Naive thymus-derived CD8-positive, alpha-beta T cell (primary cell): ENCODE measurements at regions not wholly inside any gene's neighbourhood (a gene's known extent, or its start where the extent isn't known, plus 50 kb on each side); places are given as distances from the start of the nearest gene placed in this dataset.

Experiments used
- ATAC-seq, 2 donors: fragments of 150-1000 bp; cut with Tn5 transposase in 1 of 2; sonication (Bioruptor Pico), chemical (Tn5 transposase) in 1 of 2; 1 replicate in 1 of 2; 2 replicates in 1 of 2; pipeline ENCODE4 v1.10.0; 2021; ENCODE audit warnings: mild to moderate bottlenecking in 2 of 2, moderate library complexity in 2 of 2
- POLR2A ChIA-PET: fragments of 350-600 bp; sonication (Branson Sonifier 250); formaldehyde crosslinking; loops from one replicate; lab custom pipeline; 2021; ENCODE audit warnings: antibody characterized with exemption; lab: Charles Lee
- DNase-seq, 10 donors: peaks; one replicate each; pipeline versions ENCODE4 v3.0.0 to v3.0.0-alpha.2; 2020 to 2022
- H3K27ac Mint-ChIP-seq, 10 donors: one replicate each; pipeline ENCODE4 v1.8.0; 2020 to 2022; ENCODE audit warnings: mild to moderate bottlenecking in 10 of 10, mixed read lengths in 10 of 10, moderate library complexity in 4 of 10, inconsistent platforms in 1 of 10
- H3K27me3 Mint-ChIP-seq, 5 donors: one replicate each; pipeline ENCODE4 v1.8.0; 2021 to 2022; ENCODE audit warnings: mixed read lengths in 5 of 5
- H3K36me3 Mint-ChIP-seq, 3 donors: one replicate each; pipeline ENCODE4 v1.8.0; 2020 to 2022; ENCODE audit warnings: mixed read lengths in 3 of 3, mild to moderate bottlenecking in 2 of 3, inconsistent platforms in 1 of 3
- H3K4me1 Mint-ChIP-seq, 4 donors: one replicate each; pipeline ENCODE4 v1.8.0; 2021 to 2022; ENCODE audit warnings: mixed read lengths in 4 of 4
- H3K4me3 Mint-ChIP-seq, 10 donors: one replicate each; pipeline ENCODE4 v1.8.0; 2020 to 2022; ENCODE audit warnings: mild to moderate bottlenecking in 10 of 10, mixed read lengths in 10 of 10, moderate library complexity in 6 of 10, inconsistent platforms in 1 of 10
- H3K9me3 Mint-ChIP-seq, 9 donors: one replicate each; pipeline ENCODE4 v1.8.0; 2020 to 2022; ENCODE audit warnings: mixed read lengths in 9 of 9, mild to moderate bottlenecking in 3 of 9, inconsistent platforms in 1 of 9, moderate library complexity in 1 of 9

DNA sequence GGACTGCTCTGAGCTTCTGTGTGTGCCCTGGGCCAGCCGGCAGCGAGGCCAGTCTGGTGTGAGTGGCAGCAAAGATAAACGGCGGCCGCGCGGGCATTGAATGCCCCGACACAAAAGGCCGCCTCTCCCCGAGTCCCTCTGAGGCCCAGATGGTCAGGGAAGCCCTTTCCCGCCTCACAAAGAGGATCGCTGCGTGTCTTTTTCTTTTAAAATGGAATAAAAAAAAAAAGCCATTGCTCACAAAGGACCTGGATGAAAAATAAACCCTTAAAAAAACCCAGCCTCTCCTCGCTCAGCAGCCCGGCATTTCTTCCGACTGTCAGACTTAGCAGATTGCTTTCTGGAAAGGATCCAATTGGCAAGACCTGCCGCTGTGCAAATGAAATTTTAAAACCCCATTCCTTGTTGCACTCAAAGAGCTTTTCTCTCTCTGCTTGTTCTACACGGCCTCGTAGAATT lies 578.7 kb downstream of the BCOR start:
- POLR2A ChIA-PET, result no interaction called here
- no peak overlapping the region for H3K4me3 Mint-ChIP-seq
- H3K4me1 Mint-ChIP-seq, result no peaks in the 10 kb centered on the region
- peaks cover 0 to 1% (median 0%) of the 10 kb centered on the region in 5 donors for H3K27me3 Mint-ChIP-seq
- DNase-seq (no peak), ATAC-seq (no peak)
- H3K36me3 Mint-ChIP-seq, result peaks cover 0 to 4% (median 0%) of the 10 kb centered on the region in 3 donors
- no peak overlapping the region for H3K27ac Mint-ChIP-seq
- peaks cover 0 to 7% (median 0%) of the 10 kb centered on the region in 9 donors for H3K9me3 Mint-ChIP-seq

- Mint-ChIP-seq H3K36me3 (peaks cover 0 to 4% (median 0%) of the 10 kb centered on the region in 3 donors), H3K9me3 (peaks cover 0 to 7% (median 0%) of the 10 kb centered on the region in 9 donors), H3K27me3 (peaks cover 0 to 1% (median 0%) of the 10 kb centered on the region in 5 donors), H3K4me3 (no peak overlapping the region), H3K27ac (no peak overlapping the region), H3K4me1 (no peaks in the 10 kb centered on the region)
- DNase-seq (no peak), ATAC-seq (no peak)
- POLR2A ChIA-PET, result no interaction called here
Measured at GRCh38 chrX:39519566-39520301, 578.0 kb downstream of the BCOR start.

GRCh38 chrX:39525758-39526157 lies 572.0 kb downstream of the BCOR start:
- Mint-ChIP-seq H3K27ac (no peak overlapping the region), H3K4me3 (no peak overlapping the region), H3K27me3 (peaks cover 0 to 1% (median 0%) of the 10 kb centered on the region in 5 donors), H3K4me1 (no peaks in the 10 kb centered on the region), H3K9me3 (peaks cover 0 to 7% (median 0%) of the 10 kb centered on the region in 9 donors), H3K36me3 (peaks cover 0 to 4% (median 0%) of the 10 kb centered on the region in 3 donors)
- POLR2A ChIA-PET, result no interaction called here
- no peak for DNase-seq
- ATAC-seq, result no peak

DNA sequence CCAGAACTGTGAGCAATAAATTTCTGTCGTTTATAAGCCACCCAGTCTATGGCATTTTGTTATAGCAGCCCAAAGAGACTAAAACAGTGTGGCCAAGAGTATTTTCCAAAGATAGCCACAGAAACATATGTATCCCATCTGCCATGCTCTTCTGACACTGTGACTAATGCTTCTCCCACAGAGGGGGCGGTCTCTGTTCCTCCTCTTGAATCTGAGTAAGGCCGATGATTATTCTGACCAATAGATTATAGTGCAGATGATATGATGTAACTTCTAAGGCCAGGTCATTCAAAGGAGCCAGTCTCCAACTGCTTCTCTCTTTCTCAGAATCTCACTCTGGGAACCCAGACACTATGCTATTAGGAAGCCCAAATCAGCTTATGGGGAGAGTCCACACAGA lies 570.7 kb downstream of the BCOR start:
- DNase-seq (no peak), ATAC-seq (no peak)
- POLR2A ChIA-PET, result no interaction called here
- Mint-ChIP-seq H3K4me1 (no peaks in the 10 kb centered on the region), H3K27ac (no peak overlapping the region), H3K9me3 (peaks cover 0 to 7% (median 0%) of the 10 kb centered on the region in 9 donors), H3K4me3 (no peak overlapping the region), H3K36me3 (peaks cover 0 to 4% (median 0%) of the 10 kb centered on the region in 3 donors), H3K27me3 (no peaks in the 10 kb centered on the region)

DNA sequence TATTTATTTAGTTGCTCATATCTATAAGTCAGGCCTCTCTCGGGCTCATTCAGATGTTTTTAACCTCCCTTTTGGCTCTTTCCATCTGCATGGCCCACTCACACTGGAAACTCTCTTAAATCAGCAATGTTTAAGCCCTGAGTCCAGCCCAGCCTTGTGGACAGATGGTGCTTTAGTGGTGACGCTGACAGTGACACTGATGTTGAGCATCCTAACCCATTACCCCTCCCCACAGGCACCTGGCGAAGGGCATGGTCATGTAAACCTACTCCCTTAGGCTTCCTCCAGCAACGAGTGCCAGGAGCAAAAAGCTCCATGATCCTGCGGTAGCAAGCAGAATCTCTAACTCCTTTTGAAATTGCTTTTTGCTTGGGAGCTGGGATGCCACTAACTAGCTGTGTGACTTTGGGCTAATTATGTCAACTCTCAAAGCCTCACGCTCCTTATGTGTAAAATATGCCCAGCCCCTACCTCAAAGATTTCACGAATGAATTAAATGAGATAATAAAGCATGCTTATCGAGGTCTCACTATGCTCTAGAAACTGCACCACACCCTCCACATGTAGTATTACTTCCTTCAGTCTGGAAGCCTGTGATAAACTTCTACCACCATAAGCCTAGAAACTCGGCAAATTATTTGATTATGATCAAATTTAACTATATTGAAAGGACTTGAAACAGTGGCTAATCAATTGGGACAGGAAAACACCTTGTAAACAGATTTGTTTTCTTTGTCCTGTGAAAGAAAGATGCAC lies 569.4 kb downstream of the BCOR start:
- POLR2A ChIA-PET, result no interaction called here
- Mint-ChIP-seq H3K4me1 (peaks cover 0 to 4% (median 0%) of the 10 kb centered on the region in 4 donors), H3K36me3 (peaks cover 0 to 4% (median 0%) of the 10 kb centered on the region in 3 donors), H3K4me3 (no peak overlapping the region), H3K27me3 (no peaks in the 10 kb centered on the region), H3K27ac (no peak overlapping the region), H3K9me3 (peaks cover 0 to 7% (median 0%) of the 10 kb centered on the region in 9 donors)
- ATAC-seq (no peak), DNase-seq (no peak)

DNA sequence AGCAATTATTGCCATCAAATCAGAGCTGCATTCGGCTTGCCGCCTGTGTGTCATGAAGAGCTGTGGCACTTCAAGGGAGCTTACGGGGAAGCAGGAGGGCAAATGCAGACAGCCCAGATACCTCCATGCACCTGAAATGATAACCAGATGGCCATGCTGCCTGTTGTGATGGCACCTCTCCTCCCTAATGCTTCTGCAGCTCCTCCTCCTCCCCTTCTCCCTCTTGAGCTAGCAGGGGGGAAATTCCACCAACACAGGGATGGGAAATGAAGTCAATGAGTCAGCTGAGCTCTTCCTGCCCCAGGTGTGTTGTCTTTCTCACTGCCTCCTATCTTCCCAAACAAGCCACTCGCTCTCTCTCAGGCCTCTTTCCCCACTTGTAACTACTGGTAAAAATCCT lies 565.0 kb downstream of the BCOR start:
- Mint-ChIP-seq H3K27me3 (peaks cover 0 to 11% (median 5%) of the 10 kb centered on the region in 5 donors), H3K9me3 (peaks cover 0 to 5% (median 0%) of the 10 kb centered on the region in 9 donors), H3K36me3 (no peaks in the 10 kb centered on the region), H3K27ac (no peak overlapping the region), H3K4me1 (peaks cover 0 to 4% (median 2%) of the 10 kb centered on the region in 4 donors), H3K4me3 (no peak overlapping the region)
- DNase-seq, result no peak
- POLR2A ChIA-PET, result no interaction called here
- no peak for ATAC-seq

- H3K27ac Mint-ChIP-seq, result no peak overlapping the region
- H3K4me3 Mint-ChIP-seq, result no peak overlapping the region
- ATAC-seq (no peak), DNase-seq (no peak)
- peaks cover 0 to 5% (median 0%) of the 10 kb centered on the region in 9 donors for H3K9me3 Mint-ChIP-seq
- H3K36me3 Mint-ChIP-seq, result no peaks in the 10 kb centered on the region
- H3K27me3 Mint-ChIP-seq, result peaks cover 0 to 14% (median 5%) of the 10 kb centered on the region in 5 donors
- peaks cover 0 to 6% (median 3%) of the 10 kb centered on the region in 4 donors for H3K4me1 Mint-ChIP-seq
- POLR2A ChIA-PET, result no interaction called here
Measured at GRCh38 chrX:39534949-39535348, 562.8 kb downstream of the BCOR start.

DNA sequence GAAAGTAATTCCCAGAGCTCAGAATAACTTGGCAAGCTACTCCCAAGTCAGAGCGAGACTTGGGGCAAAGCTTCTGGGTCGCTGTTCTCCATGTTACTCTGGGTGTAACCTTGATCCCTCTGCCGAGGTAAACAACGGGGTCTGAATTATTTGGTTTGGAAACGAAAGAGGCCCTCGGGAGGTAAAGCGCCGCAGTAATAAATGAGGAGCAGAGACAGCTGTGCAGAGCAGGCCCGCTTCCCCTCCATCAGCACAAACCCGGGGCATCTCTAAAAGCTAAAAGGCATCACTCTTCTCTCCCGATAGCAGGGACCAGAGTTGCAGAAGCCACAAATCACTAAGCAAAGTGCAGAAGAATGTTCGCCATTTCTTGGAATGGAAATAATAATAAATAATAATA lies 561.5 kb downstream of the BCOR start:
- Mint-ChIP-seq H3K4me3 (no peak overlapping the region), H3K9me3 (peaks cover 0 to 5% (median 0%) of the 10 kb centered on the region in 9 donors), H3K4me1 (peaks cover 0 to 6% (median 3%) of the 10 kb centered on the region in 4 donors), H3K36me3 (no peaks in the 10 kb centered on the region), H3K27ac (no peak overlapping the region), H3K27me3 (peaks cover 0 to 14% (median 5%) of the 10 kb centered on the region in 5 donors)
- DNase-seq (no peak), ATAC-seq (no peak)
- POLR2A ChIA-PET, result no interaction called here

DNA sequence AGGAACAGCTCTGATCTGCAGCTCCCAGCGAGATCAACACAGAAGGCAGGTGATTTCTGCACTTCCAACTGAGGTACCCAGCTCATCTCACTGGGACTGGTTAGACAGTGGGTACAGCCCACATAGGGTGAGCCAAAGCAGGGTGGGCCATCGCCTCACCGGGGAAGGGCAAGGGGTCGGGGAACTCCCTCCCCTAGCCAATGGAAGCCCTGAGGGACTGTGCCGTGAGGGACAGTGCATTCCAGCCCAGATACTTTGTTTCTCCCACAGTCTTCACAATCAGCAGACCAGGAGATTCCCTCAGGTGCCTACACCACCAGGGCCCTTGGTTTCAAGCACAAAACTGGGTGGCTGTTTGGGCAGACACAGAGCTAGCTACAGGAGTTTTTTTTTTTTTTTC lies 555.9 kb downstream of the BCOR start:
- DNase-seq (no peak), ATAC-seq (no peak)
- H3K4me3 Mint-ChIP-seq, result no peak overlapping the region
- peaks cover 0 to 4% (median 2%) of the 10 kb centered on the region in 3 donors for H3K36me3 Mint-ChIP-seq
- peaks cover 0 to 3% (median 2%) of the 10 kb centered on the region in 5 donors for H3K27me3 Mint-ChIP-seq
- POLR2A ChIA-PET, result no interaction called here
- peaks cover 0 to 25% (median 12%) of the 10 kb centered on the region in 9 donors for H3K9me3 Mint-ChIP-seq
- H3K27ac Mint-ChIP-seq, result no peak overlapping the region
- H3K4me1 Mint-ChIP-seq, result peaks cover 0 to 3% (median under 1%) of the 10 kb centered on the region in 4 donors

- Mint-ChIP-seq H3K27ac (no peak overlapping the region), H3K4me3 (no peak overlapping the region), H3K9me3 (peaks cover 0 to 26% (median 12%) of the 10 kb centered on the region in 9 donors), H3K4me1 (peaks cover 0 to 3% (median under 1%) of the 10 kb centered on the region in 4 donors), H3K27me3 (peaks cover 0 to 3% (median 0%) of the 10 kb centered on the region in 5 donors), H3K36me3 (peaks cover 0 to 4% (median 2%) of the 10 kb centered on the region in 3 donors)
- POLR2A ChIA-PET, result no interaction called here
- ATAC-seq, result no peak
- no peak for DNase-seq
Measured at GRCh38 chrX:39542316-39542715, 555.4 kb downstream of the BCOR start.

DNA sequence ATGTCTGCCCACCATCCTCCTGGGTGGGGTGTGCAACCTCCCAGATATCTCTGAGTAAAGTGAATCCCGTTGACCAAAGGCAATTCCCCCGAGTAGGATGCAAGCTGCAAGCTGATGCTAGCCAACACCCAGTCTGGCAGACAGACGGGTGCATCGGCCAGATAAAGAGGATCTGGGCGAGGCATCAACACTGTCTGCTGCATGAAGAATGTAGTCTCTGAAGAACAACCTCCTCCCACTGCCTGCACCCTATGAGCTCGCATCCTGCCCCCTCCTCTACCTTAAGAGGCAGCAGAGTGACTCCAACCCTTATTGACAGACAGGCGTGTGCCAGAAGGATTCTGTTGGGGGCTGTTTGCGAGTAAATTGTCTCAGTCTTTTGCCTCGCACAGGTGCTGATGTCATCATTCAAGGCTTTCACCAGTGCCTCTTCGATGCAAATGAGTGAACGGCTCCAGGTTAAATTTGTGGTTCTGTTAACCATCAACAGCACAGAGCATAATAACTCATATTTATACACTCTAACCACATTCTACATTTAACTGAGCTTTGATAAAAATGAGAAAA lies 546.9 kb downstream of the BCOR start:
- Mint-ChIP-seq H3K27me3 (peaks cover 0 to 4% (median 0%) of the 10 kb centered on the region in 5 donors), H3K4me3 (no peak overlapping the region), H3K27ac (no peak overlapping the region), H3K36me3 (peaks cover 0 to 13% (median 0%) of the 10 kb centered on the region in 3 donors), H3K9me3 (peaks cover 0 to 21% (median 0%) of the 10 kb centered on the region in 9 donors), H3K4me1 (no peaks in the 10 kb centered on the region)
- no peak for ATAC-seq
- DNase-seq, result no peak
- POLR2A ChIA-PET, result no interaction called here

- Mint-ChIP-seq H3K9me3 (peaks cover 0 to 21% (median 0%) of the 10 kb centered on the region in 9 donors), H3K4me3 (no peak overlapping the region), H3K36me3 (peaks cover 0 to 13% (median 0%) of the 10 kb centered on the region in 3 donors), H3K4me1 (no peaks in the 10 kb centered on the region), H3K27me3 (peaks cover 0 to 4% (median 0%) of the 10 kb centered on the region in 5 donors), H3K27ac (no peak overlapping the region)
- DNase-seq (no peak), ATAC-seq (no peak)
- POLR2A ChIA-PET, result no interaction called here
Measured at GRCh38 chrX:39551762-39552161, 546.0 kb downstream of the BCOR start.
